H9 (cell line): ENCODE measurements at regions not wholly inside any gene's neighbourhood (a gene's known extent, or its start where the extent isn't known, plus 50 kb on each side); places are given as distances from the start of the nearest gene placed in this dataset.

Source experiments
- DNase-seq: peaks from one replicate; pipeline ENCODE4 v3.0.0-alpha.2; 2017
- H2AFZ ChIP-seq: one replicate; pipeline ENCODE4 v1.6.1; 2013; ENCODE audit warnings: mild to moderate bottlenecking, low read length, control low read depth, moderate library complexity
- H2AK5ac ChIP-seq: 2 replicates; pipeline ENCODE4 v1.6.1; 2013; ENCODE audit warnings: low read length, control low read depth, mixed read lengths; ENCODE audit not compliant: insufficient read length
- H2BK120ac ChIP-seq: one replicate; pipeline ENCODE4 v1.6.1; 2013; ENCODE audit warnings: low read depth, mild to moderate bottlenecking, low read length, control low read depth, inconsistent platforms; ENCODE audit not compliant: poor library complexity, severe bottlenecking
- H2BK12ac ChIP-seq: 2 replicates; pipeline ENCODE4 v1.6.1; 2013; ENCODE audit warnings: low read length, control low read depth, mixed read lengths, low read depth; ENCODE audit not compliant: insufficient read length
- H2BK15ac ChIP-seq: 2 replicates; pipeline ENCODE4 v1.6.1; 2013; ENCODE audit warnings: low read depth, low read length, control low read depth
- H2BK20ac ChIP-seq: one replicate; pipeline ENCODE4 v1.6.1; 2013; ENCODE audit warnings: low read depth, mild to moderate bottlenecking, low read length, control low read depth, inconsistent platforms; ENCODE audit not compliant: poor library complexity, severe bottlenecking
- H2BK5ac ChIP-seq: 2 replicates; pipeline ENCODE4 v1.6.1; 2013; ENCODE audit warnings: low read length, control low read depth, mixed read lengths; ENCODE audit not compliant: insufficient read length
- H3K14ac ChIP-seq: 2 replicates; pipeline ENCODE4 v1.6.1; 2013; ENCODE audit warnings: low read length, control low read depth; ENCODE audit not compliant: insufficient read depth
- H3K18ac ChIP-seq: 2 replicates; pipeline ENCODE4 v1.6.1; 2013; ENCODE audit warnings: low read depth, mild to moderate bottlenecking, mixed read lengths, low read length, control low read depth; ENCODE audit not compliant: insufficient read length
- H3K23ac ChIP-seq: 2 replicates; pipeline ENCODE4 v1.6.1; 2013; ENCODE audit warnings: low read length, control low read depth, mixed read lengths, low read depth; ENCODE audit not compliant: insufficient read length
- H3K23me2 ChIP-seq: 2 replicates; pipeline ENCODE4 v1.6.1; 2013; ENCODE audit warnings: low read depth, mild to moderate bottlenecking, mixed read lengths, low read length, control low read depth; ENCODE audit not compliant: insufficient read length, poor library complexity, severe bottlenecking
- H3K27ac ChIP-seq: 2 replicates; pipeline ENCODE4 v1.5.1; 2013; ENCODE audit warnings: low read length, control low read depth, mixed read lengths, low read depth; ENCODE audit not compliant: insufficient read length
- H3K27me3 ChIP-seq: 2 replicates; pipeline ENCODE4 v1.6.1; 2013; ENCODE audit warnings: low read length, control low read depth, inconsistent platforms; ENCODE audit not compliant: insufficient read depth
- H3K4ac ChIP-seq: 2 replicates; pipeline ENCODE4 v1.6.1; 2013; ENCODE audit warnings: low read depth, mild to moderate bottlenecking, control low read depth, inconsistent platforms, low read length, moderate library complexity
- H3K4me1 ChIP-seq: 2 replicates; pipeline ENCODE4 v1.6.1; 2013; ENCODE audit warnings: low read length, control low read depth, inconsistent platforms; ENCODE audit not compliant: insufficient read depth
- H3K4me2 ChIP-seq: 2 replicates; pipeline ENCODE4 v1.6.1; 2013; ENCODE audit warnings: low read length, control low read depth, mixed read lengths; ENCODE audit not compliant: insufficient read length, insufficient read depth
- H3K56ac ChIP-seq: 2 replicates; pipeline ENCODE4 v1.6.1; 2013; ENCODE audit warnings: low read depth, mild to moderate bottlenecking, mixed read lengths, low read length, control low read depth; ENCODE audit not compliant: insufficient read length
- H3K79me1 ChIP-seq: 2 replicates; pipeline ENCODE4 v1.6.1; 2013; ENCODE audit warnings: low read depth, mild to moderate bottlenecking, moderate library complexity, low read length, control low read depth, inconsistent platforms; ENCODE audit not compliant: insufficient read depth, poor library complexity, severe bottlenecking
- H3K79me2 ChIP-seq: 2 replicates; pipeline ENCODE4 v1.6.1; 2013; ENCODE audit warnings: low read length, control low read depth, inconsistent platforms; ENCODE audit not compliant: insufficient read depth
- H3K9ac ChIP-seq: 2 replicates; pipeline ENCODE4 v1.6.1; 2013; ENCODE audit warnings: low read length, control low read depth, mixed read lengths; ENCODE audit not compliant: insufficient read length; ENCODE audit errors: extremely low read depth
- H3K9me3 ChIP-seq: one replicate; pipeline ENCODE4 v1.6.1; 2013; ENCODE audit warnings: low read depth, low read length, inconsistent platforms; ENCODE audit not compliant: control insufficient read depth
- H3T11ph ChIP-seq: one replicate; pipeline ENCODE4 v1.6.1; 2013; ENCODE audit warnings: mild to moderate bottlenecking, low read length, control low read depth, inconsistent platforms
- H4K20me1 ChIP-seq: one replicate; pipeline ENCODE4 v1.6.1; 2013; ENCODE audit not compliant: control insufficient read depth, insufficient read length, insufficient read depth
- H4K5ac ChIP-seq: 2 replicates; pipeline ENCODE4 v1.6.1; 2013; ENCODE audit warnings: low read depth, mild to moderate bottlenecking, mixed read lengths, low read length, control low read depth; ENCODE audit not compliant: insufficient read length
- H4K8ac ChIP-seq: replicated peaks from 2 replicates; pipeline ENCODE4 v1.6.1; 2013; ENCODE audit warnings: low read length, control low read depth, mixed read lengths, low read depth; ENCODE audit not compliant: insufficient read length
- H4K91ac ChIP-seq: 2 replicates; pipeline ENCODE4 v1.6.1; 2013; ENCODE audit warnings: low read depth, mild to moderate bottlenecking, moderate library complexity, mixed read lengths, low read length, control low read depth; ENCODE audit not compliant: insufficient read length
- H3K27ac Mint-ChIP-seq, 3 experiments: 2 replicates in 2 of 3; 3 replicates in 1 of 3; pipeline ENCODE4 v1.8.0; 2020 to 2021; ENCODE audit warnings: mixed read lengths in 3 of 3, mild to moderate bottlenecking in 1 of 3, moderate library complexity in 1 of 3
- H3K27me3 Mint-ChIP-seq: 2 replicates; pipeline ENCODE4 v1.8.0; 2021; ENCODE audit warnings: low read depth, mild to moderate bottlenecking, moderate library complexity, mixed read lengths
- H3K36me3 Mint-ChIP-seq, 3 experiments: 2 replicates in 2 of 3; 3 replicates in 1 of 3; pipeline ENCODE4 v1.8.0; 2020 to 2021; ENCODE audit warnings: low read depth in 3 of 3, mixed read lengths in 3 of 3; ENCODE audit not compliant: insufficient read depth in 1 of 3
- H3K4me1 Mint-ChIP-seq, 2 experiments: 2 replicates each; pipeline ENCODE4 v1.8.0; 2020; ENCODE audit warnings: mixed read lengths in 2 of 2
- H3K4me3 Mint-ChIP-seq, 2 experiments: 2 replicates in 1 of 2; 3 replicates in 1 of 2; pipeline ENCODE4 v1.8.0; 2020 to 2021; ENCODE audit warnings: mild to moderate bottlenecking in 2 of 2, mixed read lengths in 2 of 2, moderate library complexity in 1 of 2
- H3K9me3 Mint-ChIP-seq, 2 experiments: 2 replicates in 1 of 2; 3 replicates in 1 of 2; pipeline ENCODE4 v1.8.0; 2020; ENCODE audit warnings: mild to moderate bottlenecking in 2 of 2, mixed read lengths in 2 of 2, moderate library complexity in 1 of 2
- WGBS: extraction: QIAGEN DNeasy Blood & Tissue Kit; methylation state at CpG from one replicate; pipeline ENCODE4 v1.1.7; 2013; ENCODE audit warnings: missing lambda C conversion rate, low lambda C conversion rate, mixed read lengths; ENCODE audit not compliant: insufficient read length; ENCODE audit errors: extremely low coverage; 5-methylcytosine and 5-hydroxymethylcytosine counted together
- TF ChIP-seq, protein P1 (sequence below): fragments of 200-600 bp; sonication (generic); conservative IDR thresholded peaks from 3 replicates; pipeline ENCODE4 v1.8.0; 2021; ENCODE audit warnings: antibody characterized with exemption, mild to moderate bottlenecking

DNA sequence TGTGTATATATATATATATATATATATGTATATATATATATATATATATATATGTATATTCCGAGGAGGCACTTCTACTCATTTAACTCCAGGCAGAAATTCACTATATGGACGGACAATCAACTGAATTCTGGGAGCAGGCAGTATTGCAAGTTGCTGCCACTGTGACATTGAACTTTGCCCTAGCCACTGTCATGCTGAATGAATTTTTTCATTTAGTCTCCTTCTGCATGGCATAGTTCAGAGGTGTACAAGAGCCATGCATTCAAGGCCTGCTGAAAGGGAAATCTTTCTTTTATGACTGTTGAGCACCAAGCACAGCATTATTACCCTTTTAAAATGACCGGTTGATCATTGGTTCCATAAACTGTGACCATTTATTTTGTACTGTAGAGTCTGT lies 176.2 kb upstream of the THRB start:
- Mint-ChIP-seq H3K9me3 (no peaks in the 10 kb centered on the region), H3K36me3 (no peaks in the 10 kb centered on the region), H3K27me3 (no peaks in the 10 kb centered on the region), H3K27ac (no peak overlapping the region), H3K4me1 (no peaks in the 10 kb centered on the region), H3K4me3 (no peak overlapping the region)
- H3K79me1 ChIP-seq = no peaks in the 10 kb centered on the region
- H2BK12ac ChIP-seq = no peak overlapping the region
- H2AFZ ChIP-seq = no peak overlapping the region
- no peak overlapping the region for H3K4me2 ChIP-seq
- H2BK120ac ChIP-seq = no peak overlapping the region
- no peaks in the 10 kb centered on the region for H3K4me1 ChIP-seq
- H3K9ac ChIP-seq = no peak overlapping the region
- DNase-seq = no peak
- no peaks in the 10 kb centered on the region for H3K27me3 ChIP-seq
- H3K18ac ChIP-seq = no peak overlapping the region
- H4K20me1 ChIP-seq = no peaks in the 10 kb centered on the region
- no peaks in the 10 kb centered on the region for H3K23me2 ChIP-seq
- H3T11ph ChIP-seq = no peak overlapping the region
- no peak overlapping the region for H2BK5ac ChIP-seq
- H3K27ac ChIP-seq = no peak overlapping the region
- no peak overlapping the region for H2AK5ac ChIP-seq
- H3K9me3 ChIP-seq = no peaks in the 10 kb centered on the region
- no peak overlapping the region for H3K4ac ChIP-seq
- H3K14ac ChIP-seq = no peak overlapping the region
- no peak overlapping the region for H2BK15ac ChIP-seq
- H3K23ac ChIP-seq = no peak overlapping the region
- H4K91ac ChIP-seq = no peak overlapping the region
- no peaks in the 10 kb centered on the region for H3K79me2 ChIP-seq
- H2BK20ac ChIP-seq = no peak overlapping the region
- TF ChIP-seq, protein P1, sequence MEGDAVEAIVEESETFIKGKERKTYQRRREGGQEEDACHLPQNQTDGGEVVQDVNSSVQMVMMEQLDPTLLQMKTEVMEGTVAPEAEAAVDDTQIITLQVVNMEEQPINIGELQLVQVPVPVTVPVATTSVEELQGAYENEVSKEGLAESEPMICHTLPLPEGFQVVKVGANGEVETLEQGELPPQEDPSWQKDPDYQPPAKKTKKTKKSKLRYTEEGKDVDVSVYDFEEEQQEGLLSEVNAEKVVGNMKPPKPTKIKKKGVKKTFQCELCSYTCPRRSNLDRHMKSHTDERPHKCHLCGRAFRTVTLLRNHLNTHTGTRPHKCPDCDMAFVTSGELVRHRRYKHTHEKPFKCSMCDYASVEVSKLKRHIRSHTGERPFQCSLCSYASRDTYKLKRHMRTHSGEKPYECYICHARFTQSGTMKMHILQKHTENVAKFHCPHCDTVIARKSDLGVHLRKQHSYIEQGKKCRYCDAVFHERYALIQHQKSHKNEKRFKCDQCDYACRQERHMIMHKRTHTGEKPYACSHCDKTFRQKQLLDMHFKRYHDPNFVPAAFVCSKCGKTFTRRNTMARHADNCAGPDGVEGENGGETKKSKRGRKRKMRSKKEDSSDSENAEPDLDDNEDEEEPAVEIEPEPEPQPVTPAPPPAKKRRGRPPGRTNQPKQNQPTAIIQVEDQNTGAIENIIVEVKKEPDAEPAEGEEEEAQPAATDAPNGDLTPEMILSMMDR = no peak
- no peak overlapping the region for H4K5ac ChIP-seq
- WGBS = no CpG with 5 or more reads among the region's 3 CpGs
- H4K8ac ChIP-seq = no peak overlapping the region
- H3K56ac ChIP-seq = no peak overlapping the region
